ENCODE measurements at regions not wholly inside any gene's neighbourhood (a gene's known extent, or its start where the extent isn't known, plus 50 kb on each side); places are given as distances from the start of the nearest gene placed in this dataset.

DNA sequence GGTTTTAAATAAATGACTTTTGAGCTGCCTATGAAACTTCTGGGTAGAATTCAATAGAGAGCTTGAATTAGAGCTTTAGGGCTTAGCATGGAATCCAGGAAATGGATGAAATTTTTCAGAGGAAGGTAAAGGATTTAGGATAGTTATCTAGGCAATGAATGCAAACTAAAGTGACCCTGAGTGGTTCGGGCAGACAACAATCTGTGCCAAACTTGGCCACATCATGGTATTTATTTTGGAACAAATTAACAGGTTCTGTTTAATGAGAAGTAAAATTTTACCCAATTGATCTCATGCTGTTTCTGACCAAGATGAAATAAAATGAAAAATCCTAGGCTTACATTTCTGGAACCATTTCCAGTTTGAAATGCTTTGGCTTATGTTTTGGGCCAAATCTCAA is 934.4 kb downstream of the MAT2B start:
- TF ChIP-seq, protein P1, sequence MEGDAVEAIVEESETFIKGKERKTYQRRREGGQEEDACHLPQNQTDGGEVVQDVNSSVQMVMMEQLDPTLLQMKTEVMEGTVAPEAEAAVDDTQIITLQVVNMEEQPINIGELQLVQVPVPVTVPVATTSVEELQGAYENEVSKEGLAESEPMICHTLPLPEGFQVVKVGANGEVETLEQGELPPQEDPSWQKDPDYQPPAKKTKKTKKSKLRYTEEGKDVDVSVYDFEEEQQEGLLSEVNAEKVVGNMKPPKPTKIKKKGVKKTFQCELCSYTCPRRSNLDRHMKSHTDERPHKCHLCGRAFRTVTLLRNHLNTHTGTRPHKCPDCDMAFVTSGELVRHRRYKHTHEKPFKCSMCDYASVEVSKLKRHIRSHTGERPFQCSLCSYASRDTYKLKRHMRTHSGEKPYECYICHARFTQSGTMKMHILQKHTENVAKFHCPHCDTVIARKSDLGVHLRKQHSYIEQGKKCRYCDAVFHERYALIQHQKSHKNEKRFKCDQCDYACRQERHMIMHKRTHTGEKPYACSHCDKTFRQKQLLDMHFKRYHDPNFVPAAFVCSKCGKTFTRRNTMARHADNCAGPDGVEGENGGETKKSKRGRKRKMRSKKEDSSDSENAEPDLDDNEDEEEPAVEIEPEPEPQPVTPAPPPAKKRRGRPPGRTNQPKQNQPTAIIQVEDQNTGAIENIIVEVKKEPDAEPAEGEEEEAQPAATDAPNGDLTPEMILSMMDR (IDR thresholded peaks at IDR 0.05; ENCODE audit: low read depth, low read length) = no peak
- TF ChIP-seq, protein P2, sequence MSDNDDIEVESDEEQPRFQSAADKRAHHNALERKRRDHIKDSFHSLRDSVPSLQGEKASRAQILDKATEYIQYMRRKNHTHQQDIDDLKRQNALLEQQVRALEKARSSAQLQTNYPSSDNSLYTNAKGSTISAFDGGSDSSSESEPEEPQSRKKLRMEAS (IDR thresholded peaks at IDR 0.05; ENCODE audit: low read depth, low read length) = no peak
- TF ChIP-seq POLR2A (IDR thresholded peaks at IDR 0.05; ENCODE audit: extremely low read depth, insufficient read length) (no peak), MYC (IDR thresholded peaks at IDR 0.05; ENCODE audit: low read depth, low read length) (no peak)

All from NB4 (cell line).